ENCODE measurements at regions not wholly inside any gene's neighbourhood (a gene's known extent, or its start where the extent isn't known, plus 50 kb on each side); places are given as distances from the start of the nearest gene placed in this dataset.

DNA sequence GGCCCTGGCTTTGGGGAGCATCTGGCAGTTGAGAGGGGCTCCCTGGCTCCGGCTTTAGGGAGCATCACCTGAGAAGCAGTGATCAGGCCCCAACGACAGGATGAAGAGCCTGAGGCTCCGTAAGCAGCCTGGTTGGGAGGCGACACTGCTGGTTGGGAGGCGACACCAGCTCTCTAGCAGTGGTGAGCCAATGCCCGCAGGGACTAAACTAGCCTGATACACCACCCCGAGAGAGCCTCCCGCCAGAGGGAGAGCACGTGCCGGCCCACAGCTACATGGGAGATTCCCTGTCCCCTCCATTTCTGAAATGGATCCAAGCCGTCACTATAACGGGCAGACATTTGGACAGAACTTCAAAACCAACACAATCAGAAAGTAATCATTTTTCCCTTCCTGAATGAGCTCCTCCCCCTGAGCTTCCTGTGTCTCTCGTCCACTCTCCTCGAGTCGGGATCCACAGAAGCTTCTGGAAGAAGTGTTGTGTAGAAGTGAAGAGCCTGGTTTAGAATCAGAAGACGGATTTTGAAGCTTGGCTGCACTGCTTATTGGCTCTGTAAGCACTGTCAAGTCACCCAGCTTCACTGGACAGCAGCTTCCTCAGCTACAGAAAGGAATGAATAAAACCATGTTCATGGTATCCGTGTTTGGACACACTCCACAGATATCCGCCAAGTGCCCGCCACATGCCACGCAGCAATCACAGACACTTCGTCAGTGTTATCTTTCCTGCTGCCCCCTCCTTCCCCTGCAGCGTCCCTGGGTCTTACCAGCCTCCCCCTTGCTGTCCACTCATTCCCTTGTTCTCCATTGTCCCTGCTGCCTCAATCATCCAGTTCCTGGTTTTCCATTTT lies 199.6 kb downstream of the TTLL2 start:
- no peaks in the 10 kb centered on the region for H3K79me2 ChIP-seq (ENCODE audit: insufficient read depth, low read length)
- H3K27me3 ChIP-seq (ENCODE audit: insufficient read depth, low read length) = no peaks in the 10 kb centered on the region
- H3K4me1 ChIP-seq (ENCODE audit: insufficient read depth, low read length) = no peaks in the 10 kb centered on the region

GRCh38 chr6:167525774-167526173 lies 200.9 kb downstream of the TTLL2 start:
- DNase-seq (ENCODE audit: insufficient read length, low spot score, missing footprints) = no peak
- no peaks in the 10 kb centered on the region for H3K36me3 ChIP-seq (ENCODE audit: insufficient read depth, low read length)
- TF ChIP-seq, protein P1, sequence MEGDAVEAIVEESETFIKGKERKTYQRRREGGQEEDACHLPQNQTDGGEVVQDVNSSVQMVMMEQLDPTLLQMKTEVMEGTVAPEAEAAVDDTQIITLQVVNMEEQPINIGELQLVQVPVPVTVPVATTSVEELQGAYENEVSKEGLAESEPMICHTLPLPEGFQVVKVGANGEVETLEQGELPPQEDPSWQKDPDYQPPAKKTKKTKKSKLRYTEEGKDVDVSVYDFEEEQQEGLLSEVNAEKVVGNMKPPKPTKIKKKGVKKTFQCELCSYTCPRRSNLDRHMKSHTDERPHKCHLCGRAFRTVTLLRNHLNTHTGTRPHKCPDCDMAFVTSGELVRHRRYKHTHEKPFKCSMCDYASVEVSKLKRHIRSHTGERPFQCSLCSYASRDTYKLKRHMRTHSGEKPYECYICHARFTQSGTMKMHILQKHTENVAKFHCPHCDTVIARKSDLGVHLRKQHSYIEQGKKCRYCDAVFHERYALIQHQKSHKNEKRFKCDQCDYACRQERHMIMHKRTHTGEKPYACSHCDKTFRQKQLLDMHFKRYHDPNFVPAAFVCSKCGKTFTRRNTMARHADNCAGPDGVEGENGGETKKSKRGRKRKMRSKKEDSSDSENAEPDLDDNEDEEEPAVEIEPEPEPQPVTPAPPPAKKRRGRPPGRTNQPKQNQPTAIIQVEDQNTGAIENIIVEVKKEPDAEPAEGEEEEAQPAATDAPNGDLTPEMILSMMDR (IDR thresholded peaks at IDR 0.05; ENCODE audit: extremely low read depth, low read depth, low read length) = no peak
- no peaks in the 10 kb centered on the region for H3K9me3 ChIP-seq (ENCODE audit: low read depth, low read length)
- H4K20me1 ChIP-seq (ENCODE audit: insufficient read depth, low read length) = no peaks in the 10 kb centered on the region
- no peak overlapping the region for H3K27ac ChIP-seq (ENCODE audit: low read depth, low read length)
- no peak overlapping the region for H3K4me2 ChIP-seq (ENCODE audit: insufficient read depth, low read length)
- H3K4me3 ChIP-seq (ENCODE audit: insufficient read depth, low read length) = no peak overlapping the region
- H3K79me2 ChIP-seq (ENCODE audit: insufficient read depth, low read length) = no peaks in the 10 kb centered on the region
- H3K27me3 ChIP-seq (ENCODE audit: insufficient read depth, low read length) = no peaks in the 10 kb centered on the region
- H2AFZ ChIP-seq (ENCODE audit: low read length) = no peak overlapping the region
- no peaks in the 10 kb centered on the region for H3K4me1 ChIP-seq (ENCODE audit: insufficient read depth, low read length)

More for the DNA sequence above, 199.6 kb downstream of the TTLL2 start:
- Histone ChIP-seq H4K20me1 (ENCODE audit: insufficient read depth, low read length) (no peaks in the 10 kb centered on the region), H3K27ac (ENCODE audit: low read depth, low read length) (no peak overlapping the region), H3K4me3 (ENCODE audit: insufficient read depth, low read length) (no peak overlapping the region), H3K4me2 (ENCODE audit: insufficient read depth, low read length) (no peak overlapping the region), H3K36me3 (ENCODE audit: insufficient read depth, low read length) (no peaks in the 10 kb centered on the region), H2AFZ (ENCODE audit: low read length) (no peak overlapping the region), H3K9me3 (ENCODE audit: low read depth, low read length) (no peaks in the 10 kb centered on the region)
- DNase-seq (ENCODE audit: insufficient read length, low spot score, missing footprints) = no peak
- TF ChIP-seq, protein P1 (IDR thresholded peaks at IDR 0.05; ENCODE audit: extremely low read depth, low read depth, low read length) = no peak

- Histone ChIP-seq H3K27ac (ENCODE audit: low read depth, low read length) (no peak overlapping the region), H3K4me2 (ENCODE audit: insufficient read depth, low read length) (no peak overlapping the region), H3K4me3 (ENCODE audit: insufficient read depth, low read length) (no peak overlapping the region), H4K20me1 (ENCODE audit: insufficient read depth, low read length) (no peaks in the 10 kb centered on the region), H2AFZ (ENCODE audit: low read length) (no peak overlapping the region), H3K79me2 (ENCODE audit: insufficient read depth, low read length) (no peaks in the 10 kb centered on the region), H3K4me1 (ENCODE audit: insufficient read depth, low read length) (no peaks in the 10 kb centered on the region), H3K27me3 (ENCODE audit: insufficient read depth, low read length) (no peaks in the 10 kb centered on the region), H3K36me3 (ENCODE audit: insufficient read depth, low read length) (no peaks in the 10 kb centered on the region), H3K9me3 (ENCODE audit: low read depth, low read length) (no peaks in the 10 kb centered on the region)
- DNase-seq (ENCODE audit: insufficient read length, low spot score, missing footprints) = no peak
- TF ChIP-seq, protein P1 (IDR thresholded peaks at IDR 0.05; ENCODE audit: extremely low read depth, low read depth, low read length) = no peak
Observed at GRCh38 chr6:167526465-167527368, 201.8 kb downstream of the TTLL2 start.

DNA sequence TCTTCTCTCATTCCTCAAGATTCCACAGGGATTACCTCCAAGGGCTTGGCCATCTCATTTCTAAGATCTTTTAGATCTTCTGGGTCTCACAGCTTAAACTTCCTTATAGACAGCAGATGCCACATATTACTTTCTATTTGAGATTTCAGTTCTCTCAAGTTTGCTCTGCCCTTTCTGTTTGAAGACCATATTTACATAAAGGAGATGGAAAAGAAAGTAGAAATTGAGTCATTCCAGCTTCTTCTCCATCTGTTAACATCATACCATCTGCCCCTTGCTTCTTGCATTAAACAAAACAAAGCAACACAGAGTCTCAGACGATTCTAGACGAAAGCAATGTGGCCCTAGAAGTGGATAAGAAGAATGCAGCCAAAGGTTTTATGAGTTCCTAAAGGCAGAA lies 203.4 kb downstream of the TTLL2 start:
- H3K4me1 ChIP-seq (ENCODE audit: insufficient read depth, low read length) = no peaks in the 10 kb centered on the region
- H3K27ac ChIP-seq (ENCODE audit: low read depth, low read length) = no peak overlapping the region
- H3K9me3 ChIP-seq (ENCODE audit: low read depth, low read length) = no peaks in the 10 kb centered on the region
- no peaks in the 10 kb centered on the region for H3K79me2 ChIP-seq (ENCODE audit: insufficient read depth, low read length)
- no peaks in the 10 kb centered on the region for H3K36me3 ChIP-seq (ENCODE audit: insufficient read depth, low read length)
- H2AFZ ChIP-seq (ENCODE audit: low read length) = no peak overlapping the region
- DNase-seq (ENCODE audit: insufficient read length, low spot score, missing footprints) = no peak
- H4K20me1 ChIP-seq (ENCODE audit: insufficient read depth, low read length) = no peaks in the 10 kb centered on the region
- TF ChIP-seq, protein P1 (IDR thresholded peaks at IDR 0.05; ENCODE audit: extremely low read depth, low read depth, low read length) = no peak
- no peaks in the 10 kb centered on the region for H3K27me3 ChIP-seq (ENCODE audit: insufficient read depth, low read length)
- no peak overlapping the region for H3K4me3 ChIP-seq (ENCODE audit: insufficient read depth, low read length)
- no peak overlapping the region for H3K4me2 ChIP-seq (ENCODE audit: insufficient read depth, low read length)

Data from osteoblast (primary cell).